IMR-90 (cell line): ENCODE measurements at regions not wholly inside any gene's neighbourhood (a gene's known extent, or its start where the extent isn't known, plus 50 kb on each side); places are given as distances from the start of the nearest gene placed in this dataset.

Experiments used
- BHLHE40 ChIP-seq: fragments of 150-350 bp; IDR thresholded peaks from 2 replicates; pipeline ENCODE4 v1.6.1; 2016; ENCODE audit warnings: mild to moderate bottlenecking, low read depth, low read length
- CEBPB ChIP-seq: IDR thresholded peaks from 2 replicates; pipeline ENCODE4 v1.6.1; 2012; ENCODE audit warnings: low read depth, low read length, improper control_type of control experiment
- CHD1 ChIP-seq: IDR thresholded peaks from 2 replicates; pipeline ENCODE4 v1.6.1; 2012; ENCODE audit warnings: low read depth, low read length, improper control_type of control experiment
- CTCF ChIP-seq: conservative IDR thresholded peaks from 2 replicates; pipeline ENCODE4 v1.5.1; 2012; ENCODE audit warnings: mild to moderate bottlenecking, low read depth, low read length, improper control_type of control experiment
- ELK1 ChIP-seq: fragments of 150-350 bp; IDR thresholded peaks from 2 replicates; pipeline ENCODE4 v1.6.1; 2016; ENCODE audit warnings: low read depth, mild to moderate bottlenecking, low read length, moderate library complexity, borderline replicate concordance
- FOS ChIP-seq: fragments of 150-350 bp; IDR thresholded peaks from 2 replicates; pipeline ENCODE4 v1.6.1; 2016; ENCODE audit warnings: low read depth, low read length
- MAFK ChIP-seq: IDR thresholded peaks from 2 replicates; pipeline ENCODE4 v1.6.1; 2012; ENCODE audit warnings: low read depth, low read length, improper control_type of control experiment
- POLR2A ChIP-seq: IDR thresholded peaks from 2 replicates; pipeline ENCODE4 v1.6.1; 2012; ENCODE audit warnings: mild to moderate bottlenecking, low read depth, low read length
- RAD21 ChIP-seq: IDR thresholded peaks from 2 replicates; pipeline ENCODE4 v1.6.1; 2012; ENCODE audit warnings: low read length, improper control_type of control experiment
- RCOR1 ChIP-seq: IDR thresholded peaks from 2 replicates; pipeline ENCODE4 v1.6.1; 2012; ENCODE audit warnings: mild to moderate bottlenecking, low read length, improper control_type of control experiment; ENCODE audit not compliant: insufficient replicate concordance
- RFX5 ChIP-seq: IDR thresholded peaks from 2 replicates; pipeline ENCODE4 v1.8.0; 2012; ENCODE audit warnings: low read depth, mild to moderate bottlenecking, low read length, moderate library complexity
- SMC3 ChIP-seq: fragments of 150-350 bp; IDR thresholded peaks from 2 replicates; pipeline ENCODE4 v1.6.1; 2016; ENCODE audit warnings: low read depth, mild to moderate bottlenecking, antibody characterized with exemption, low read length, moderate library complexity
- USF2 ChIP-seq: fragments of 150-350 bp; IDR thresholded peaks from 2 replicates; pipeline ENCODE4 v1.6.1; 2017; ENCODE audit warnings: mild to moderate bottlenecking, antibody characterized with exemption, low read length, low read depth

- TF ChIP-seq CTCF (no peak), CEBPB (no peak), MAFK (no peak), POLR2A (no peak), BHLHE40 (no peak), CHD1 (no peak), RAD21 (no peak), SMC3 (no peak), RCOR1 (no peak), USF2 (no peak), FOS (no peak), RFX5 (no peak), ELK1 (no peak)
These were observed 166.1 kb upstream of the SLIT2 start for GRCh38 chr4:20085653-20086052.
